GM21717 (cell line): ENCODE measurements at regions not wholly inside any gene's neighbourhood (a gene's known extent, or its start where the extent isn't known, plus 50 kb on each side); places are given as distances from the start of the nearest gene placed in this dataset.
"Not testable (repeated sequence)": the region's sequence is repeated elsewhere in the genome, so short reads cannot be mapped to it uniquely, and the experiment has no call there.

Experiments used
- ATAC-seq: cut with Tn5 transposase; IDR thresholded peaks from one replicate; pipeline ENCODE4 v1.9.1; 2021; ENCODE audit warnings: mild to moderate bottlenecking, moderate library complexity; ENCODE audit not compliant: unreplicated experiment

GRCh38 chr4:187383181-187383580, 612.4 kb upstream of the ZFP42 start:
- ATAC-seq = no peak

GRCh38 chr4:187387739-187388138, 607.8 kb upstream of the ZFP42 start:
- no peak for ATAC-seq

- ATAC-seq = no peak
Observed at GRCh38 chr4:187389420-187389819, 606.2 kb upstream of the ZFP42 start.

- ATAC-seq = no peak
Observed at GRCh38 chr4:187390646-187391045, 604.9 kb upstream of the ZFP42 start.

- ATAC-seq = no peak
Observed at GRCh38 chr4:187393531-187394344, 601.8 kb upstream of the ZFP42 start.

- no peak for ATAC-seq
Observed at GRCh38 chr4:187396106-187396505, 599.5 kb upstream of the ZFP42 start.

GRCh38 chr4:187408447-187408846, 587.1 kb upstream of the ZFP42 start:
- ATAC-seq = not testable (repeated sequence)

- ATAC-seq = no peak
Observed at GRCh38 chr4:187413564-187414358, 581.8 kb upstream of the ZFP42 start.

- no peak for ATAC-seq
Observed at GRCh38 chr4:187414716-187415115, 580.9 kb upstream of the ZFP42 start.

- no peak for ATAC-seq
Observed at GRCh38 chr4:187415231-187415630, 580.3 kb upstream of the ZFP42 start.

- ATAC-seq = no peak
Observed at GRCh38 chr4:187416216-187416615, 579.4 kb upstream of the ZFP42 start.

GRCh38 chr4:187417721-187418120, 577.9 kb upstream of the ZFP42 start:
- ATAC-seq = no peak

- no peak for ATAC-seq
Observed at GRCh38 chr4:187422655-187423054, 572.9 kb upstream of the ZFP42 start.

- ATAC-seq = no peak
Observed at GRCh38 chr4:187424636-187425035, 570.9 kb upstream of the ZFP42 start.

- ATAC-seq = no peak
Observed at GRCh38 chr4:187426511-187426910, 569.1 kb upstream of the ZFP42 start.

- ATAC-seq = no peak
Observed at GRCh38 chr4:187432310-187432709, 563.3 kb upstream of the ZFP42 start.

GRCh38 chr4:187433141-187433540, 562.4 kb upstream of the ZFP42 start:
- ATAC-seq = no peak

GRCh38 chr4:187436251-187436650, 559.3 kb upstream of the ZFP42 start:
- no peak for ATAC-seq

- no peak for ATAC-seq
Observed at GRCh38 chr4:187444061-187444460, 551.5 kb upstream of the ZFP42 start.

GRCh38 chr4:187449702-187450101, 545.9 kb upstream of the ZFP42 start:
- no peak for ATAC-seq

- no peak for ATAC-seq
Observed at GRCh38 chr4:187451776-187452175, 543.8 kb upstream of the ZFP42 start.

- no peak for ATAC-seq
Observed at GRCh38 chr4:187460016-187460415, 535.6 kb upstream of the ZFP42 start.
